AG09309 (cell line): ENCODE measurements at regions not wholly inside any gene's neighbourhood (a gene's known extent, or its start where the extent isn't known, plus 50 kb on each side); places are given as distances from the start of the nearest gene placed in this dataset.

Experiments used
- DNase-seq: peaks from one replicate; pipeline ENCODE4 v3.0.0-alpha.2; 2010; ENCODE audit warnings: low read depth
- H3K4me3 ChIP-seq: 2 replicates; pipeline ENCODE4 v1.5.1; 2011; ENCODE audit warnings: mild to moderate bottlenecking, low read depth, low read length, moderate library complexity; ENCODE audit not compliant: control insufficient read depth
- CTCF ChIP-seq: IDR thresholded peaks from 2 replicates; pipeline ENCODE4 v1.5.1; 2011; ENCODE audit warnings: mild to moderate bottlenecking, low read depth, low read length, inconsistent platforms; ENCODE audit not compliant: insufficient read depth, control insufficient read depth; ENCODE audit errors: missing control alignments

GRCh38 chr1:228883535-228883934 lies 148.3 kb downstream of the RHOU start:
- no peak overlapping the region for H3K4me3 ChIP-seq

GRCh38 chr1:228884196-228884595 lies 148.9 kb downstream of the RHOU start:
- no peak for DNase-seq
- no peak overlapping the region for H3K4me3 ChIP-seq
- TF ChIP-seq CTCF = no peak

More at GRCh38 chr1:228883535-228883934, 148.3 kb downstream of the RHOU start:
- DNase-seq = no peak
- no peak for TF ChIP-seq CTCF

GRCh38 chr1:228884615-228885566 lies 149.6 kb downstream of the RHOU start:
- no peak for DNase-seq
- TF ChIP-seq CTCF = no peak
- H3K4me3 ChIP-seq = no peak overlapping the region

GRCh38 chr1:228885845-228886244 lies 150.6 kb downstream of the RHOU start:
- no peak for TF ChIP-seq CTCF
- no peak overlapping the region for H3K4me3 ChIP-seq
- no peak for DNase-seq

GRCh38 chr1:228887101-228887500 lies 151.8 kb downstream of the RHOU start:
- no peak for DNase-seq
- TF ChIP-seq CTCF = no peak
- no peak overlapping the region for H3K4me3 ChIP-seq

- no peak for DNase-seq
Measured at GRCh38 chr1:228887960-228888359, 152.7 kb downstream of the RHOU start.

More at GRCh38 chr1:228887960-228888359, 152.7 kb downstream of the RHOU start:
- TF ChIP-seq CTCF = no peak
- H3K4me3 ChIP-seq = no peak overlapping the region
